K562 (cell line): ENCODE measurements at regions not wholly inside any gene's neighbourhood (a gene's known extent, or its start where the extent isn't known, plus 50 kb on each side); places are given as distances from the start of the nearest gene placed in this dataset.
A peak's percentile ranks its signal among the peaks of the same experiment; 100 is the strongest.
"Not testable (repeated sequence)": the region's sequence is repeated elsewhere in the genome, so short reads cannot be mapped to it uniquely, and the experiment has no call there.

Experiments used
- ATAC-seq: fragments of 200-7000 bp; cut with Tn5 transposase; 3 replicates; pipeline ENCODE4 v1.9.1; 2020; ENCODE audit warnings: moderate library complexity
- BruUV-seq: library from RNA; stranded (reverse); fragments of 400-500 nt; replicated peaks from 2 replicates; lab custom pipeline; 2021; lab: Mats Ljungman, UMichigan
- CTCF ChIA-PET: fragments of 300-600 bp; formaldehyde crosslinking; extraction: SDS; loops from one replicate; lab custom pipeline; 2021; ENCODE audit warnings: low intra/inter-chr PET ratio; lab: Yijun Ruan, JAX
- POLR2A ChIA-PET: fragments of 300-600, 350-650 bp; sonication (Branson Sonifier 250); formaldehyde crosslinking; extraction: SDS; loops from one replicate; lab custom pipeline; 2021; ENCODE audit warnings: antibody characterized with exemption, inconsistent platforms; lab: Yijun Ruan, JAX
- DNase-seq, 4 experiments: peaks; one replicate each; pipeline versions ENCODE4 v3.0.0 to v3.0.0-alpha.2; 2011 to 2018; ENCODE audit warnings: low spot score in 3 of 4, mixed read lengths in 3 of 4; ENCODE audit errors: extremely low read depth in 1 of 4
- FAIRE-seq: peaks from 2 replicates; lab custom pipeline; 2011; peaks lifted over from hg19 to GRCh38; lab: Jason Lieb, UNC
- H2AFZ ChIP-seq: 2 replicates; pipeline ENCODE4 v1.6.0; 2011; ENCODE audit warnings: low read depth, low read length, control low read depth, inconsistent platforms
- H3K27ac ChIP-seq: fragments of 200-600 bp; 3 replicates; pipeline ENCODE4 v1.8.0; 2011; ENCODE audit warnings: low read depth, mild to moderate bottlenecking, control low read depth, inconsistent platforms, low read length, moderate library complexity, mixed read lengths; ENCODE audit errors: extremely low read depth
- H3K27me3 ChIP-seq, 2 experiments: fragments of 300-600 bp in 1 of 2; 2 replicates in 1 of 2; 3 replicates in 1 of 2; pipeline versions ENCODE4 v1.6.0 to v1.8.0; 2011; ENCODE audit warnings: inconsistent platforms in 2 of 2, low read length in 2 of 2, mild to moderate bottlenecking in 1 of 2, mixed read lengths in 1 of 2, moderate library complexity in 1 of 2; ENCODE audit not compliant: control insufficient read depth in 2 of 2, insufficient read depth in 2 of 2
- H3K36me3 ChIP-seq: fragments of 300-600 bp; 3 replicates; pipeline ENCODE4 v1.8.0; 2011; ENCODE audit warnings: mild to moderate bottlenecking, low read length, inconsistent platforms; ENCODE audit not compliant: control insufficient read depth, insufficient read depth
- H3K4me1 ChIP-seq, 2 experiments: fragments of 200-600 bp in 1 of 2; replicated peaks in 1 of 2; 2 replicates in 1 of 2; 3 replicates in 1 of 2; pipeline versions ENCODE4 v1.5.1 to v1.8.0; 2011; ENCODE audit warnings: inconsistent platforms in 2 of 2, low read length in 2 of 2, mild to moderate bottlenecking in 1 of 2, mixed read lengths in 1 of 2, moderate library complexity in 1 of 2; ENCODE audit not compliant: control insufficient read depth in 2 of 2, insufficient read depth in 2 of 2
- H3K4me2 ChIP-seq: 2 replicates; pipeline ENCODE4 v1.6.1; 2011; ENCODE audit warnings: low read length, control low read depth, inconsistent platforms, mixed read lengths; ENCODE audit not compliant: insufficient read depth
- H3K4me3 ChIP-seq: fragments of 200-600 bp; sonication (generic), shearing (Covaris generic); 2 replicates; pipeline ENCODE4 v1.5.1; 2016; ENCODE audit warnings: control low read depth, inconsistent platforms
- H3K79me2 ChIP-seq: fragments of 200-600 bp; 3 replicates; pipeline ENCODE4 v1.8.0; 2011; ENCODE audit warnings: low read length, inconsistent platforms; ENCODE audit not compliant: control insufficient read depth, insufficient read depth
- H3K9ac ChIP-seq, 2 experiments: 2 replicates each; pipeline versions ENCODE4 v1.6.0 to v1.6.1; 2011; ENCODE audit warnings: low read depth in 2 of 2, low read length in 2 of 2, control low read depth in 1 of 2, inconsistent platforms in 1 of 2, mild to moderate bottlenecking in 1 of 2, mixed read lengths in 1 of 2; ENCODE audit not compliant: insufficient read depth in 1 of 2
- H3K9me1 ChIP-seq: one replicate; pipeline ENCODE4 v1.6.0; 2011; ENCODE audit warnings: inconsistent platforms, mild to moderate bottlenecking, low read length, moderate library complexity; ENCODE audit not compliant: control insufficient read depth, insufficient read depth
- H3K9me3 ChIP-seq: replicated peaks from 2 replicates; pipeline ENCODE4 v1.5.1; 2011; ENCODE audit warnings: low read depth, low read length, inconsistent platforms; ENCODE audit not compliant: control insufficient read depth, insufficient read depth
- H4K20me1 ChIP-seq: replicated peaks from 2 replicates; pipeline ENCODE4 v1.6.1; 2011; ENCODE audit warnings: low read length, inconsistent platforms, mixed read lengths; ENCODE audit not compliant: control insufficient read depth, insufficient read depth
- DNMT1 ChIP-seq: fragments of 450-650 bp; IDR thresholded peaks from 2 replicates; pipeline ENCODE4 v1.6.1; 2016; ENCODE audit warnings: antibody characterized with exemption, mild to moderate bottlenecking
- ZNF316 ChIP-seq: fragments of 450-650 bp; IDR thresholded peaks from 2 replicates; pipeline ENCODE4 v1.6.1; 2016
- WGBS: fragments of 100-300 bp; shearing (Covaris generic); methylation state at CpG from one replicate; pipeline ENCODE4 v1.1.6; 2016; ENCODE audit warnings: low coverage, mixed read lengths; ENCODE audit not compliant: insufficient coverage; ENCODE audit errors: missing lambda C conversion rate; 5-methylcytosine and 5-hydroxymethylcytosine counted together
- in situ Hi-C: fragments of 300-500 bp; cut with MboI; formaldehyde crosslinking; loops from 4 replicates; pipeline ENCODE4 v1.15.0; 2018; ENCODE audit warnings: inconsistent platforms, mixed read lengths
- intact Hi-C: fragments of 100-400 bp; cut with micrococcal nuclease; formaldehyde crosslinking; loops from 2 replicates; pipeline ENCODE4 v1.14.2; 2022

GRCh38 chr2:100749771-100750542 is 70.0 kb upstream of the NPAS2 start:
- no peak overlapping the region for H3K4me2 ChIP-seq
- no peaks in the 10 kb centered on the region for H4K20me1 ChIP-seq
- no peaks in the 10 kb centered on the region for H3K36me3 ChIP-seq
- DNase-seq (no peak), ATAC-seq (no peak), FAIRE-seq (peak; percentile 51)
- no peaks in the 10 kb centered on the region for H3K9me3 ChIP-seq
- 2% methylated on average over 4 of the region's 4 CpGs for WGBS
- no peaks in the 10 kb centered on the region for H3K79me2 ChIP-seq
- peaks cover 3 to 8% of the 10 kb centered on the region in 2 experiments; a peak in 3 of 5 replicates for H3K27me3 ChIP-seq
- intact Hi-C loops (no loop called here), in situ Hi-C loops (no loop called here)
- no peak overlapping the region for H3K27ac ChIP-seq
- TF ChIP-seq ZNF316 = 0 out of 2 replicates have a peak, but pooled peaks have one; percentile 2
- TF ChIP-seq DNMT1 = no peak
- CTCF ChIA-PET = no interaction called here
- POLR2A ChIA-PET = interaction anchor here (0.7 kb wide), 1 partner anchor 18 kb away, joined by 4 read pairs; no protein-coding TSS in a partner anchor
- H3K4me3 ChIP-seq = no peak overlapping the region
- no TSS peak for BruUV-seq
- no peak overlapping the region for H3K9ac ChIP-seq
- H3K9me1 ChIP-seq = no peaks in the 10 kb centered on the region
- no peaks in the 10 kb centered on the region for H3K4me1 ChIP-seq
- no peak overlapping the region for H2AFZ ChIP-seq

- H3K4me1 ChIP-seq, in situ Hi-C loops, POLR2A ChIA-PET, H3K27ac ChIP-seq, H3K4me3 ChIP-seq, CTCF ChIA-PET, FAIRE-seq, H3K4me2 ChIP-seq, BruUV-seq, DNase-seq, intact Hi-C loops, ATAC-seq, H4K20me1 ChIP-seq, H2AFZ ChIP-seq, H3K27me3 ChIP-seq, H3K79me2 ChIP-seq, H3K9ac ChIP-seq, H3K9me3 ChIP-seq, H3K36me3 ChIP-seq, H3K9me1 ChIP-seq: not testable (repeated sequence)
- 0% methylated on average over 5 of the region's 5 CpGs for WGBS
Measured at GRCh38 chr2:100751871-100752625, 67.9 kb upstream of the NPAS2 start.
